ENCODE measurements at regions not wholly inside any gene's neighbourhood (a gene's known extent, or its start where the extent isn't known, plus 50 kb on each side); places are given as distances from the start of the nearest gene placed in this dataset.

- intact Hi-C loops (cut with DNase I): no loop called here
- no peak for DNase-seq
- peak; percentile 28 for ATAC-seq (ENCODE audit: poor library complexity)
These were observed 442.1 kb downstream of the PCDH20 start for GRCh38 chr13:60973529-60973928.

DNA sequence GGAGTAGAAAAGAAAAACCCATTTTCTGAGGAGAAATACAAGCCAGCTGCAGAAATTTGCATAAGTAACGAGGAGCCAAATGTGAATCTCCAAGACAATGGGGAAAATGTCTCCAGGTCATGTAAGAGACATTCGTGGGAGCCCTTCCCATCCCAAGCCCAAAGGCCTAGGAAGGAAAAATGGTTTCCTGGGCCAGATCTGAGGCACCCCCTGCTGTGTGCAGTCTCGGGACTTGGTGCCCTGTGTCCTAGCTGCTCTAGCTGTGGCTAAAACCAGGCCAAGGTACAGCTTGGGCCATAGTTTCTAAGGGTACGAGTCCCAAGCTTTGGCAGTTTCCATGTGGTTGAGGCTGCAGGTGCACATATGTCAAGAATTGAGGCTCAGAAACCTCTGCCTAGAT is 444.9 kb downstream of the PCDH20 start:
- ATAC-seq (ENCODE audit: poor library complexity) (no peak), DNase-seq (no peak)
- intact Hi-C loops (cut with DNase I): no loop called here

DNA sequence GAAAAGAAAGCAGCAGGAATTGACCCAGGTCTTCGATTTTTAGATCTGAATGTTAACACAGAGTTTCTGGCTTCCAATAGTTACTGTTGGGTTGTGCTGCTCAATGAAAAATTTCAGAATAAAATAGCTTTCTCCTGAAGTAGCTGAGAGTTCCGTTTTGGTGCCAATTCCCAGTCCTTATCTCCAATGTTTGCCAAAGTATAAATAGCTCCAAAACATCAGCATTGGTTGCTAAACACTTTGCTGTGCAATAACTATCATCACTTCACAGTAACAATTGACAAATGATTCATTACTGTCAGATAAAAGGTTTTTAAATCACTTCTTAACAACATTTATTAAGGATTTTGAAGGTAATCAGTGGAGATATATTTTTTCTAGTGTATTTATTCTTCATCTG is 446.0 kb downstream of the PCDH20 start:
- ATAC-seq (ENCODE audit: poor library complexity) (peak; percentile 92), DNase-seq (no peak)
- intact Hi-C loops (cut with DNase I): no loop called here

DNA sequence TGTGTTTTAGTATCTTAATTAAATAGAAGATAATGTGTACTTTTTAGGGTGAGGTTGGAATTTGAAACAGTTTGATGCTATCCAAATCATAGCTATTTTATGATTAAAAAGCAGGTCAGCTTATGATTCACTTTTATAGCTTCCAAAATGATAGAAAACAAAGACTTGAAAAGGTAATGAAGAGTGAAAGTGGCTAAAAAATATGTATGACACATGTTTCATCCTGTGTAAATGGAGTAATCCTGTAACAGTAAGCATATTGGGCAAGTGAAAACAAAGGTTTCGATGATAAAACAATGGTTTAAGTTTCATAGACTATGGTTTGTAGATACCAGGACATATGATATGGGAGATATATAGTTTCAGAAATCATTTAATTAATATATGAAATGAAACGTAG is 456.2 kb downstream of the PCDH20 start:
- DNase-seq (no peak), ATAC-seq (ENCODE audit: poor library complexity) (no peak)

GRCh38 chr13:60957816-60958215 is 457.8 kb downstream of the PCDH20 start:
- DNase-seq (no peak), ATAC-seq (ENCODE audit: poor library complexity) (no peak)
- intact Hi-C loops (cut with DNase I): no loop called here

More for the DNA sequence above, 456.2 kb downstream of the PCDH20 start:
- intact Hi-C loops (cut with DNase I): no loop called here

DNA sequence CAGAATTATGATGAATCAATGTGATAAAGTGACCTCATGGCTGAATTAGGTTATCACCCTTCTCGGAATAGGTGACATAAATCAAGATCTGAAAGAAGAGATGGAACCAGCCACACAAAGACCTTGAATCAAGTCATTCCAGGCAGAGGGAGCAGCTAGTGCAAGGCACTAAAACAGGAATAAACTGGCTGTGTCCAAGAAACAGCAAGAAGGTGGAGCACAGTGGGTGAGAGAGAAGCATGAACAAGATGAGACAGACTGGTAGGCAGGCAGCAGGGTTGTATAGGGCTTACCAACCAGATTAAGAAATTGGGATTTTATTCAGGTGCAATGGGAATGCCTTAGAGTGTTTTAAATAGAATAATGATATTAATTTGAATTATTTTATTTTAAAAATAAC is 470.3 kb downstream of the PCDH20 start:
- no peak for ATAC-seq (ENCODE audit: poor library complexity)
- intact Hi-C loops (cut with DNase I): no loop called here

GRCh38 chr13:60944863-60945262 is 470.8 kb downstream of the PCDH20 start:
- ATAC-seq (ENCODE audit: poor library complexity): no peak

More for the DNA sequence above, 470.3 kb downstream of the PCDH20 start:
- no peak for DNase-seq

GRCh38 chr13:60944016-60944415 is 471.6 kb downstream of the PCDH20 start:
- no peak for DNase-seq

More at GRCh38 chr13:60944863-60945262, 470.8 kb downstream of the PCDH20 start:
- no peak for DNase-seq
- intact Hi-C loops (cut with DNase I): no loop called here

DNA sequence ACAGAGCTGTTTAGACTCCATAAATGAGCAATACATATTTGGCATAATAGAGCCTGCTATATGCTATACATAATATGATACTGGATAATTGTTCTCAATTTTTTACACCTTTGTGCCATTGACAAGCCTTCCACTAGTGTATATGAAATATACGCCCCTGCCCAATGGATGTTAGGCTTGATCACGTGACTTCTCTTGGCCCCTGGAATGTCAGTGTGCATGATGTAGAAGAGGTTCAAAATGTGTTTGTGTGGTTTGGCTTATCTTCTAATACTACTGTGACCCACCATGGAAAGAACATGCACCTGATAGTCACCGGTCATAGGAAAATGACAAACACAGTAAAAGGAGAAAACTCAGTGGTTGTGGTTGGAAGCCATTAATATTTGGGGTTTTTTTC is 479.4 kb downstream of the PCDH20 start:
- DNase-seq (no peak), ATAC-seq (ENCODE audit: poor library complexity) (no peak)
- intact Hi-C loops (cut with DNase I): no loop called here

More at GRCh38 chr13:60944016-60944415, 471.6 kb downstream of the PCDH20 start:
- ATAC-seq (ENCODE audit: poor library complexity): no peak
- intact Hi-C loops (cut with DNase I): no loop called here

GRCh38 chr13:60933638-60934037 is 482.0 kb downstream of the PCDH20 start:
- DNase-seq (no peak), ATAC-seq (ENCODE audit: poor library complexity) (no peak)

GRCh38 chr13:60931858-60932546 is 483.6 kb downstream of the PCDH20 start:
- intact Hi-C loops (cut with DNase I): no loop called here
- ATAC-seq (ENCODE audit: poor library complexity) (no peak), DNase-seq (no peak)

More at GRCh38 chr13:60933638-60934037, 482.0 kb downstream of the PCDH20 start:
- intact Hi-C loops (cut with DNase I): no loop called here

GRCh38 chr13:60925686-60926085 is 490.0 kb downstream of the PCDH20 start:
- intact Hi-C loops (cut with DNase I): no loop called here
- no peak for ATAC-seq (ENCODE audit: poor library complexity)

GRCh38 chr13:60924856-60925255 is 490.8 kb downstream of the PCDH20 start:
- no peak for ATAC-seq (ENCODE audit: poor library complexity)
- no peak for DNase-seq
- intact Hi-C loops (cut with DNase I): no loop called here

More at GRCh38 chr13:60925686-60926085, 490.0 kb downstream of the PCDH20 start:
- no peak for DNase-seq

DNA sequence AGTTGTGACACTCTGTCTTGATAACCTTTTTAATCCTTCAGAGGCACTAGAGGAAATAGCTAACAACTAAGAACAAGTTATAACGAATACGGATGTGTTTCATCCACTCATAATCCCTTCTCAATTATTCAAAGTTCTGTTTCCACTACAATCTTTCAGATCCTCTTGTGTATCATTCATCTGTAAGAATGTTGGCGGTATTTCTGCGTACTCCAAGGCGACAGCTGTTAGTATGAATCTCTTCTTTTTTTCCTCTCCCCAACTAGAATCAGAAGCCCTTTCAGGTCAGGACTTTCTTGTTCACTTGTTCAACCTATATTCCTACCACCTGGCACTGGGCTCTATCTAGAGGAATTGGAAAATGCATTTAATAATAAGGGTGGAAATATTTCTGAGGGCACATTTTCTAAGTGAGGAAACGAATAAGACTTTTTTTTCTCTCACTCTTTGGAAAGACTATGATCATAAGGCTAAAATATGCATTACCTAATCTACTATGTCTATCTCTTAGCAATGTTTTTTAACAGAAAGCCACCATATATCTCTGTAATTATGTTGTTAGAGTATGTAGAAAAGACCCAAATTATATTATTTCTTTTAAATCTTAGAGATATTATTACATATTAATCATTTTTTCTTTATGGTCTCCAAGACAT is 492.9 kb downstream of the PCDH20 start:
- ATAC-seq (ENCODE audit: poor library complexity): no peak
- DNase-seq: no peak
- intact Hi-C loops (cut with DNase I): no loop called here

GRCh38 chr13:60893801-60894200 is 496.8 kb downstream of the TDRD3 start:
- DNase-seq (no peak), ATAC-seq (ENCODE audit: poor library complexity) (no peak)
- intact Hi-C loops (cut with DNase I): no loop called here

DNA sequence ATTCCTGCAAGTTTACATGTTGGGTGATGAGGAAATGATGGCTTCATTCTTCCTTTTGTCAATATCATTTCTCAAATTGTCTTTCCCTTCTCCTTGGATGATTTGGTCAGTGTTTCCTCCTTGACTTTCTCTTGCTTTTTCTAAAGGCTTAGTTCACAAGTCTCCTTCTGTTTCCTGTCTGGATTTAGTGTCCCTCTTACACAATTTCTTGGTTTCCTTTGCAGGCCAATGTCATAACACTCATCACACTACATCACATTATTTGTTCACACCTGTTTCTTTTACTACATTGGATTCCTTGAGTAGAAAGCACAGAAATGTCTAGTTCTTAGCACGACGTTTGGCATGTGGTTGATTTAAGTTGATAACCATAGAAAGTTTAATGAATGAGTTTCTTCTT is 490.7 kb downstream of the TDRD3 start:
- ATAC-seq (ENCODE audit: poor library complexity): no peak
- DNase-seq: no peak
- intact Hi-C loops (cut with DNase I): no loop called here

DNA sequence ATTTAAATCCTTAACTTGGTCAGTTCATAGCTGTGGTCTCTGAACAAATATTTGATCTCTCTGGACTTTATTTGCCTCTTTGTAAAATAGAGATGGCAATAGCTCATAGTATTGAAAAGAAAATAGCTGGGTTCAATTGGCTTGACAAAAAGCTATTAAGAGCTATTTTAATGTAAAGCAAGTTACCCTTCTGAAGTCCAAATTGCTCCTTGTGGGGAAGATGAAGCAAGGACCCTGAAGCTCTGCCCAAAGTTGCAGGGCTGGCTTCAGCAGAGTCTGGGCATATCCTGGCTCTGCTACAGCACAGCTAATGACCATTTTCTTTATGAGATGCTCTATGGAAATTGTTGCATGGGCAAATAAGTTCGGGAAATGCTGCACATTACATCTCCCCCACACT is 484.5 kb downstream of the TDRD3 start:
- ATAC-seq (ENCODE audit: poor library complexity) (no peak), DNase-seq (no peak)
- intact Hi-C loops (cut with DNase I): no loop called here

DNA sequence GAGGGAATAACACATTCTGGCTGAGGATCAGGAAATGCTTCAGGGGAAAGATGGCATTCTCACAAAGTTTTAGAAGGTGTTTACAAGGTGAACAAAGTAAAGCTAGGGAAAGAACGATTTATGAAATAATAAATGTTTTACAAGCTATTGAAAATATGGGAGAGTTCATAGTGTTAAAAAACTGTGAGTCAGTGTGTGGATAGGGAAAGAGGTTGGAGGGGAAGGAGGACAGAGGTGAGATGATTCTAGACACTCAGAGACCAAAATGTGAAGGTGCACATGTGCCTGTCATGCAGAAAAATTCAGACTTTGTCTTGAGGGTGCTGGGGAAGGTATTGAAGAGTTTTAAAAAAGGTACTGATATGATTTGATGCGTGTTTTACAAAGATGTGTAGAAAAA is 476.1 kb downstream of the TDRD3 start:
- no peak for ATAC-seq (ENCODE audit: poor library complexity)
- no peak for DNase-seq
- intact Hi-C loops (cut with DNase I): no loop called here

GRCh38 chr13:60869941-60870613 is 473.1 kb downstream of the TDRD3 start:
- intact Hi-C loops (cut with DNase I): no loop called here
- ATAC-seq (ENCODE audit: poor library complexity): peak; percentile 85
- DNase-seq: peak; percentile 39

DNA sequence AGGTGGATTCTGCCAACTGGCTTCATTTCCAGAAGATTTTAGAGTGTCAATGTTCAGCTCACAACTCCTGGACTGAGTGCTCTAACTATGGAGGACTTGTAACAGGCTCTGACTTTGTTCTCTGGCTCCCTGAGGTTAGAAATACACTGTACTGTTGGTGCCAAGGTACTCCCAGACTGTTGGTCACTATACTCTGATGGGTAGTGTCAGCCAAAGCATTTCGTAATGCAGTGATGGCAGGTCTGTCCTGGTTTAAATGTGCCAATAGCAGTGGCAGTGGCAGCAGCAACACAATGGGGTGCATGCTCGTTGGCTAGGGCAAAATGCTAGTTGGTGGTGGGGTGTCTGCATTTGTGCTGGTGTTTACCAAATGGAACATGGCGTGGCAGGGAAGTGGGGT is 472.2 kb downstream of the TDRD3 start:
- ATAC-seq (ENCODE audit: poor library complexity) (peak; percentile 91), DNase-seq (no peak)

More for the DNA sequence above, 472.2 kb downstream of the TDRD3 start:
- intact Hi-C loops (cut with DNase I): no loop called here
